Brain microvascular endothelial cell (primary cell): ENCODE measurements at regions not wholly inside any gene's neighbourhood (a gene's known extent, or its start where the extent isn't known, plus 50 kb on each side); places are given as distances from the start of the nearest gene placed in this dataset.
"Not testable (repeated sequence)": the region's sequence is repeated elsewhere in the genome, so short reads cannot be mapped to it uniquely, and the experiment has no call there.

Experiments used
- DNase-seq: peaks from one replicate; pipeline ENCODE4 v3.0.0-alpha.2; 2020
- H3K27ac ChIP-seq: fragments of 250-450 bp; sonication (Bioruptor Pico); 2 replicates; pipeline ENCODE4 v1.5.1; 2020; ENCODE audit warnings: mild to moderate bottlenecking, moderate library complexity
- H3K27me3 ChIP-seq: fragments of 250-450 bp; sonication (Bioruptor Pico); replicated peaks from 2 replicates; pipeline ENCODE4 v1.5.1; 2020; ENCODE audit warnings: mild to moderate bottlenecking
- H3K36me3 ChIP-seq: fragments of 250-450 bp; sonication (Bioruptor Pico); replicated peaks from 2 replicates; pipeline ENCODE4 v1.5.1; 2020; ENCODE audit warnings: mild to moderate bottlenecking
- H3K4me3 ChIP-seq: 2 replicates; pipeline ENCODE4 v1.5.1; 2011; ENCODE audit warnings: low read depth, mild to moderate bottlenecking, control low read depth, low read length, moderate library complexity
- in situ Hi-C: cut with HindIII; loops from 2 replicates; pipeline ENCODE4 v1.10.0; 2017; ENCODE audit warnings: low sequenced_read_pairs, low pct_ligation_motif_present
- TF ChIP-seq, protein P1 (sequence below): IDR thresholded peaks from 2 replicates; pipeline ENCODE4 v1.5.1; 2011; ENCODE audit warnings: low read depth, mild to moderate bottlenecking, moderate library complexity, low read length, control low read depth, inconsistent platforms; ENCODE audit errors: missing control alignments

DNA sequence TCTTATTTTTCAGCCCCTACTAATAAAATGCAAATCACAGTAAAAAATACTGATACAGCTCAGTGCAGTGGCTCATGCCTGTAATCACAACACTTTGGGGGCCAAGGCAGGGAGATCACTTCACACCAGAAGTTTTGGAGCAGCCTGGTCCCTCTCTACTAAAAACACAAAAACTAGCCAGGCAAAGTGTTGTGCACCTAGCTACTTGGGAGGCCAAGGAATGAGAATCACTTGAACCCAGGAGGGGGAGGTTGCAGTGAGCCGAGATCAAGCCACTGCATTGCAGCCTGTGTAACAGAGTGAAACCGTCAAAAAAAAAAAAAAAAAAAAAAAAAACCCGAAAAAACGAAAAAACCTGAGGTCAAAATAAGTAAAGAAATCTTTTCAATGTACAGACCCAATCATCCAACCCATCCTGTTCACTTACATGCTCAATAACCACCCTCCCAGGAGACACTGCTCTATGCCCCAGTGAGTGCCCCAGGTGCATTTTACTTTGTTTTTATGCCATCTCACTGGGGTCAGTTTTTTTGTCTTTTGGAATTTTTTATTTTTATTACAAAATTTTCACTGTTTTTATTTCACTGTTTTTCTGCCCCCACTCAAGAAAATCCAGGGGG lies 107.0 kb downstream of the ZNF486 start:
- in situ Hi-C loops, result no loop called here
- no peak overlapping the region for H3K4me3 ChIP-seq
- no peak overlapping the region for H3K27ac ChIP-seq
- DNase-seq, result no peak
- H3K27me3 ChIP-seq, result no peaks in the 10 kb centered on the region
- TF ChIP-seq, protein P1, sequence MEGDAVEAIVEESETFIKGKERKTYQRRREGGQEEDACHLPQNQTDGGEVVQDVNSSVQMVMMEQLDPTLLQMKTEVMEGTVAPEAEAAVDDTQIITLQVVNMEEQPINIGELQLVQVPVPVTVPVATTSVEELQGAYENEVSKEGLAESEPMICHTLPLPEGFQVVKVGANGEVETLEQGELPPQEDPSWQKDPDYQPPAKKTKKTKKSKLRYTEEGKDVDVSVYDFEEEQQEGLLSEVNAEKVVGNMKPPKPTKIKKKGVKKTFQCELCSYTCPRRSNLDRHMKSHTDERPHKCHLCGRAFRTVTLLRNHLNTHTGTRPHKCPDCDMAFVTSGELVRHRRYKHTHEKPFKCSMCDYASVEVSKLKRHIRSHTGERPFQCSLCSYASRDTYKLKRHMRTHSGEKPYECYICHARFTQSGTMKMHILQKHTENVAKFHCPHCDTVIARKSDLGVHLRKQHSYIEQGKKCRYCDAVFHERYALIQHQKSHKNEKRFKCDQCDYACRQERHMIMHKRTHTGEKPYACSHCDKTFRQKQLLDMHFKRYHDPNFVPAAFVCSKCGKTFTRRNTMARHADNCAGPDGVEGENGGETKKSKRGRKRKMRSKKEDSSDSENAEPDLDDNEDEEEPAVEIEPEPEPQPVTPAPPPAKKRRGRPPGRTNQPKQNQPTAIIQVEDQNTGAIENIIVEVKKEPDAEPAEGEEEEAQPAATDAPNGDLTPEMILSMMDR, result no peak
- H3K36me3 ChIP-seq, result no peaks in the 10 kb centered on the region

GRCh38 chr19:20273376-20273775 lies 106.4 kb downstream of the ZNF486 start:
- DNase-seq, result no peak
- Histone ChIP-seq H3K36me3 (no peaks in the 10 kb centered on the region), H3K27me3 (no peaks in the 10 kb centered on the region), H3K27ac (no peak overlapping the region), H3K4me3 (no peak overlapping the region)
- TF ChIP-seq, protein P1, result no peak
- in situ Hi-C loops, result no loop called here

DNA sequence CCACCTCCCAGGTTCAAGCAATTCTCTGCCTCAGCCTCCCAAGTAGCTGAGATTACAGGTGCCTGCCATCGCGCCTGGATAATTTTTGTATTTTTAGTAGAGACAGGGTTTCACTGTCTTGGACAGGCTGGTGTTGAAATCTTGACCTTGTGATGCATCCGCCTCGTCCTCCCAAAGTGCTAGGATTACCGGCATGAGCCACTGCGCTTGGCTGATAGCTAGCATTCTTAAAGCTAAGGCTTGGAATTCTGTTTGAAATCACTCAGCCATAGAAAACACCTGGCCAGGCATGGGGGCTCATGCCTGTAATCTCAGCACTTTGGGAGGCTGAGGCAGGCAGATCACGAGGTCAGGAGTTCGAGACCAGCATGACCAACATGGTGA lies 105.6 kb downstream of the ZNF486 start:
- in situ Hi-C loops, result not testable (repeated sequence)

DNA sequence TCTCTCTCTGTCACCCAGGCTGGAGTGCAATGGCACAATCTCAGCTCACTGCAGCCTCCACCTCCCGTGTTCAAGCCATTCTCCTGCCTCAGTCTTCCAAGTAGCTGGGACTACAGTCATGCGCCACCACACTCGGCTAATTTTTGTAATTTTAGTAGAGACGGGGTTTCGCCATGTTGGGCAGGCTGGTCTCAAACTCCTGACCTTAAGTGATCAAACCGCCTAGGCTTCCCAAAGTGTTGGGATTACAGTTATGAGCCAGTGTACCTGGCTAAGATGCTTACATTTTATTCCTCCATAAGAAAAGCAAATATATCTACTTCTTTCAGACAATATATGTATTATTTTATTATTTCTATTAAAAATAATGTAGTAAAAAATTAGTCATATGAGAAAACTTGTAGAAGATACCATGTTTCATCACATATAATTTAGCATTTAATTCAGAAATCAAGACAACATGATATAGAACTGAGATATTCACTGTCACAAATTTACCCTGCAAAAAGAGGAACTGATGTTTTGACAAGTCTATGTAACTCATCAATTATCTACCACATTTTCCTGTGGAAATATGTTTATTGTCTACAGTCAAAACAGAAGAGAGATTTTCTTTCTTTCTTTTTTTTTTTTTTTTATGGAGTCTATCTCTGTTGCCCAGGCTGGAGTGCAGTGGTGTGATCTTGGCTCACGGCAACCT lies 105.1 kb downstream of the ZNF486 start:
- H3K36me3 ChIP-seq, H3K27me3 ChIP-seq, H3K4me3 ChIP-seq, H3K27ac ChIP-seq, in situ Hi-C loops, DNase-seq: not testable (repeated sequence)

More for the DNA sequence above, 105.6 kb downstream of the ZNF486 start:
- H3K27me3 ChIP-seq, H3K4me3 ChIP-seq, H3K36me3 ChIP-seq, H3K27ac ChIP-seq, DNase-seq: not testable (repeated sequence)

DNA sequence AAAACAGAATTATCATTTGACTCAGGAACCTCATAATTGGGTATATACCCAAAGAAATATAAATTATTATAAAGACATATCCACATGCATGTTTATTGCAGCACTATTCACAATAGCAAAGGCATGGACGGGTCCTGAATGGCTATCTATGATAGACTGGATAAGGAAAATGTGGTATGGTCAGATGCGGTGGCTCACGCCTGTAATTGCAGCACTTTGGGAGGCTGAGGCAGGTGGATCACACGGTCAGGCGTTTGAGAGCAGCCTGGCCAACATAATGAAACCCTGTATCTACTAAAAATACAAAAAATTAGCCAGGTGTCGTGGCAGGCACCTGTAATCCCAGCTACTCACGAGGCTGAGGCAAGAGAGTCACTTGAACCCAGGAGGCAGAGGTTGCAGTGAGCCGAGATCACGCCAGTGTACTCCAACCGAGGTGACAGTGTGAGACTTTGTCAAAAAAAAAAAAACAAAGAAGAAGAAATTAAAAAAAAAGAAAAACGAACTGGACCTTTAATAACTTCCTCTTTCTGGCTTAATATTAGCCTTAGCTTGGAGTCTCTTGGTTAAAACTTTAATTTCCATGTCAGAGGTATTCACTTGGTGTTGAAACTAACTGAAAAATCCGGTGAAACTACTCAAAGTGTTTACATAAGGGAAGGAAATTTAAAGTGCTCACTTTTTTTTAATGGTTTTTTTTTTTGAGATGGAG lies 104.4 kb downstream of the ZNF486 start:
- Histone ChIP-seq H3K4me3 (no peak overlapping the region), H3K36me3 (no peaks in the 10 kb centered on the region), H3K27ac (no peak overlapping the region), H3K27me3 (no peaks in the 10 kb centered on the region)
- TF ChIP-seq, protein P1, result no peak
- in situ Hi-C loops, result no loop called here
- no peak for DNase-seq

DNA sequence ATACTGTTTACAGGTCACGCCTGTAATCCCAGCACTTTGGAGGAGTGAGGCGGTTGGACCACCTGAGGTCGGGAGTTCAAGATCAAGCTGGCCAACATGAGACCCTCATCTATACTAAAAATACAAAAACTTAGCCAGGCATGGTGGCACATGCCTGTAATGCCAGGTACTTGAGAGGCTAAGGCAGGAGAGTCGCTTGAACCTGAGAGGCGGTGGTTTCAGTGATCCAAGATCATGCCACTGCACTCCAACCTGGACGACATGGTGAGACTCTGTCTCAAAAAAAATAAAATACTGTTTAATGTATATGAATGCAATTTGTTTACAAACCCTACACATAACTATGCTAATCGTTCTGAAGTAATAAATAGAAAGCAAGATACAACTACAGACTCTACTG lies 102.4 kb downstream of the ZNF486 start:
- Histone ChIP-seq H3K36me3 (no peaks in the 10 kb centered on the region), H3K27ac (no peak overlapping the region), H3K27me3 (no peaks in the 10 kb centered on the region), H3K4me3 (no peak overlapping the region)
- TF ChIP-seq, protein P1, result no peak
- in situ Hi-C loops, result no loop called here
- DNase-seq, result no peak

DNA sequence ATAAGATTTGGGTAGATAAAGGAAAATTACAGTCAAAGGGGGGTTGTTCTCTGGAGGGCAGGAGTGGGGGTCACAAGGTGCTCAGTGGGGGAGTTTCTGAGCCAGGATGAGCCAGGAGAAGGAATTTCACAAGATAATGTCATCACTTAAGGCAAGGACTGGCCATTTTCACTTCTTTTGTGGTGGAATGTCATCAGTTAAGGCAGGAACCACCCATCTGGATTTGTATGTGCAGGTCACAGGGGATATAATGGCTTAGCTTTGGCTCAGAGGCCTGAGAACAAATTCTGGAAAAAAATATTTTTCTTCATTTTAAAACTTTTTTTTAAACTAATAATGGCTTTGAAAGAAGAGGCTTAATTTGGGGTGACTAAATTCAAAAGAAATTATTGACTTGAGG lies 94.5 kb downstream of the ZNF486 start:
- in situ Hi-C loops, H3K36me3 ChIP-seq, H3K27ac ChIP-seq, H3K4me3 ChIP-seq, DNase-seq, H3K27me3 ChIP-seq: not testable (repeated sequence)

DNA sequence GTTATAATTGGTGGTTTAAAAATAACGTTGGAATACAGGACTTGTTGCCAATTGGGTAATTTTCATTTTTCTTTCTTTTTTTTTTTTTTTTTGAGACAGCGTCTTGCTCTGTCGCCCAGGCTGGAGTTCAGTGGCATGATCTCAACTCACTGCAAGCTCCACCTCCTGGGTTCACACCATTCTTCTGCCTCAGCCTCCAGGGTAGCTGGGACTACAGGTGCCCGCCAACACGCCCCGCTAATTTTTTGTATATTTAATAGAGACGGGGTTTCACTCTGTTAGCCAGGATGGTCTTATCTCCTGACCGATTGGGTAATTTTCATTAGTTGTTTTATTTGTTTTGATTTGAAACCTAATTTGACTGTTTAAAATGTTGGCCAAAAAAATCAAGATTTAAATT lies 93.7 kb downstream of the ZNF486 start:
- in situ Hi-C loops, H3K36me3 ChIP-seq, H3K27ac ChIP-seq, DNase-seq, H3K27me3 ChIP-seq, H3K4me3 ChIP-seq: not testable (repeated sequence)
